Natural killer cell (primary cell): ENCODE measurements at regions not wholly inside any gene's neighbourhood (a gene's known extent, or its start where the extent isn't known, plus 50 kb on each side); places are given as distances from the start of the nearest gene placed in this dataset.
"Not testable (repeated sequence)": the region's sequence is repeated elsewhere in the genome, so short reads cannot be mapped to it uniquely, and the experiment has no call there.

Experiments used
- ATAC-seq, 3 donors: fragments of 150-1000 bp in 2 of 3; fragments of 200-7000 bp in 1 of 3; cut with Tn5 transposase; 1 replicate in 1 of 3; 2 replicates in 2 of 3; pipeline ENCODE4 v1.10.0; 2021; ENCODE audit warnings: mild to moderate bottlenecking in 2 of 3, moderate library complexity in 2 of 3
- DNase-seq, 2 donors: peaks; one replicate each; pipeline versions ENCODE4 v3.0.0 to v3.0.0-alpha.2; 2013 to 2021; ENCODE audit warnings: mixed read lengths in 1 of 2
- H3K27ac ChIP-seq: one replicate; pipeline ENCODE4 v1.5.1; 2013; ENCODE audit warnings: mild to moderate bottlenecking, low read length
- H3K27me3 ChIP-seq: one replicate; pipeline ENCODE4 v1.6.1; 2013; ENCODE audit warnings: low read length; ENCODE audit not compliant: control insufficient read depth, insufficient read depth
- H3K36me3 ChIP-seq: one replicate; pipeline ENCODE4 v1.6.1; 2013; ENCODE audit warnings: low read length; ENCODE audit not compliant: control insufficient read depth, insufficient read depth
- H3K4me1 ChIP-seq: one replicate; pipeline ENCODE4 v1.6.1; 2013; ENCODE audit warnings: low read length; ENCODE audit not compliant: control insufficient read depth, insufficient read depth
- H3K4me3 ChIP-seq: one replicate; pipeline ENCODE4 v1.5.1; 2013; ENCODE audit warnings: low read length
- H3K9me3 ChIP-seq: one replicate; pipeline ENCODE4 v1.6.1; 2013; ENCODE audit warnings: low read length; ENCODE audit not compliant: control insufficient read depth, insufficient read depth
- H3K27ac Mint-ChIP-seq, 2 donors: one replicate each; pipeline ENCODE4 v1.8.0; 2022; ENCODE audit warnings: mild to moderate bottlenecking in 2 of 2, mixed read lengths in 2 of 2, moderate library complexity in 1 of 2
- H3K27me3 Mint-ChIP-seq, 2 donors: one replicate each; pipeline ENCODE4 v1.8.0; 2022; ENCODE audit warnings: low read depth in 2 of 2, mixed read lengths in 2 of 2
- H3K36me3 Mint-ChIP-seq: one replicate; pipeline ENCODE4 v1.8.0; 2022; ENCODE audit warnings: mixed read lengths
- H3K4me1 Mint-ChIP-seq, 2 donors: one replicate each; pipeline ENCODE4 v1.8.0; 2022; ENCODE audit warnings: mixed read lengths in 2 of 2
- H3K4me3 Mint-ChIP-seq: one replicate; pipeline ENCODE4 v1.8.0; 2022; ENCODE audit warnings: mild to moderate bottlenecking, moderate library complexity, mixed read lengths
- H3K9me3 Mint-ChIP-seq, 2 donors: one replicate each; pipeline ENCODE4 v1.8.0; 2022; ENCODE audit warnings: mixed read lengths in 2 of 2
- CTCF ChIP-seq: fragments of 200-600 bp; IDR thresholded peaks from one replicate; pipeline ENCODE4 v1.8.0; 2022; ENCODE audit warnings: antibody characterized with exemption
- WGBS: methylation state at CpG from one replicate; pipeline ENCODE4 v1.1.7; 2013; ENCODE audit warnings: missing lambda C conversion rate; ENCODE audit not compliant: insufficient coverage; 5-methylcytosine and 5-hydroxymethylcytosine counted together
- intact Hi-C: fragments of 100-400 bp; cut with micrococcal nuclease; formaldehyde crosslinking; loops from one replicate; pipeline ENCODE4 v1.14.2; 2022

DNA sequence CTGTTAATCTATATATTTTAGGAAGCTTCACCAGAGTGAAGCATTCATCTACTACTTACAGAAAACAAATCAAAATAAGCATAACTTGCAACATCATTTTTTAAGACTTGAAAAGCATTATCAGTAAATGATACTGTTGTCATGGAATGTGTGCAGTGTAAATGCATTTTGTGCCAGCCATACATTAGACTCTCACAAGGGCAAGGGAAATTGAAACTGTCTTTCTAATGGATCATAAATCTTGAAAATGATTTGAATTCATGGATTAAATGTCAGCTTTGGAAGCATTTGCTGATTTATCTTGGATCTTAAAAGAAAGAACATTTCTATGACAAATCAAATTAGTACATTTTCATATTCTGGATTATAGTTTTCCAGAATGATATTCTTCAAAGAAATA, 338.3 kb upstream of the SGO1 start:
- Mint-ChIP-seq H3K27ac (no peak overlapping the region), H3K9me3 (peaks cover 10 to 21% of the 10 kb centered on the region in 2 donors), H3K36me3 (no peaks in the 10 kb centered on the region), H3K27me3 (no peaks in the 10 kb centered on the region), H3K4me3 (no peak overlapping the region), H3K4me1 (no peaks in the 10 kb centered on the region)
- Histone ChIP-seq H3K4me1 (no peaks in the 10 kb centered on the region), H3K36me3 (no peaks in the 10 kb centered on the region), H3K27me3 (no peaks in the 10 kb centered on the region), H3K9me3 (peaks cover 4% of the 10 kb centered on the region), H3K27ac (no peak overlapping the region), H3K4me3 (no peak overlapping the region)
- no peak for ATAC-seq
- TF ChIP-seq CTCF, result no peak
- intact Hi-C loops, result no loop called here
- DNase-seq, result no peak

DNA sequence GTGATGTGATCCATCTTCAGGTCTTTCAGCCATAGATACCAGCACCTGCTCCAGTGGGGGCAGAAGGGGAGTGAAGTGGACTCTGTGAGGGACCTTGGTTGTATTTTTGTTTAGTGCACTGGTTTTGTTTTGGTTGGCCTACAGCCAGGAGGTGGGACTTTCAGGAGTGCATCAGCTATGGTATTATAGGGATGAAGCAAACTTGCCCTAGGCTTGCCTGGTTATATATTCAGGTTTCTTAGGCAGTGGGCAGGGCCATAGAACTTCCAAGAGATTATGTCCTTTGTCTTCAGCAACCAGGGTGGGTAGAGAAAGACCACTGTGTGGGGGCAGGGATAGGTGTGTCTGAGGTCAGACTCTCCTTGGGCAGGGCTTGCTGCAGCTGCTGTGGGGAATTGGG, 337.3 kb upstream of the SGO1 start:
- H3K36me3 Mint-ChIP-seq, result no peaks in the 10 kb centered on the region
- no peak for ATAC-seq
- intact Hi-C loops, result no loop called here
- H3K27ac Mint-ChIP-seq, result no peak overlapping the region
- Histone ChIP-seq H3K27ac (no peak overlapping the region), H3K27me3 (no peaks in the 10 kb centered on the region), H3K9me3 (peaks cover 4% of the 10 kb centered on the region), H3K4me1 (no peaks in the 10 kb centered on the region), H3K36me3 (no peaks in the 10 kb centered on the region), H3K4me3 (no peak overlapping the region)
- H3K9me3 Mint-ChIP-seq, result peaks cover 8 to 21% of the 10 kb centered on the region in 2 donors
- DNase-seq, result no peak
- H3K4me3 Mint-ChIP-seq, result no peak overlapping the region
- no peaks in the 10 kb centered on the region for H3K27me3 Mint-ChIP-seq
- no peaks in the 10 kb centered on the region for H3K4me1 Mint-ChIP-seq
- no peak for TF ChIP-seq CTCF

DNA sequence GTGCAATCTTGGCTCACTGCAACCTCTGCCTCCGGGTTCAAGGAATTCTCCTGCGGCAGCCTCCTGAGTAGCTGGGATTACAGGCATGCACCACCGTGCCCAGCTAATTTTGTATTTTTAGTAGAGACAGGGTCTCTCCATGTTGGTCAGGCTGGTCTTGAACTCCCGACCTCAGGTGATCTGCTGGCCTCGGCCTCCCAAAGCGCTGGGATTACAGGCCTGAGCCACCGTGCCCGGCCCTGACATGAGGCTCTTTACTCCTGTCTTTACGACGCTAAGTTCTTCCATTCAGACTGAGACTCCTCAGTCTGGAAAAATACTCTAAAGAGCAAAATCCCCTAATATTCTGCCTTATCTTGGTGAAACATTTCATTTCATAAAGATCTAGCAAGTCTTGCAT, 331.3 kb upstream of the SGO1 start:
- H3K36me3 Mint-ChIP-seq, H3K27ac Mint-ChIP-seq, H3K9me3 ChIP-seq, H3K4me3 Mint-ChIP-seq, H3K27me3 Mint-ChIP-seq, ATAC-seq, intact Hi-C loops, H3K36me3 ChIP-seq, H3K4me1 Mint-ChIP-seq, H3K4me1 ChIP-seq, H3K27me3 ChIP-seq, DNase-seq, H3K4me3 ChIP-seq, H3K27ac ChIP-seq: not testable (repeated sequence)
- peaks cover 9 to 18% of the 10 kb centered on the region in 2 donors for H3K9me3 Mint-ChIP-seq
- 96% methylated on average over 10 of the region's 10 CpGs for WGBS

GRCh38 chr3:20516311-20516710, 330.3 kb upstream of the SGO1 start:
- H3K9me3 Mint-ChIP-seq, result peaks cover 12 to 25% of the 10 kb centered on the region in 2 donors
- Histone ChIP-seq H3K27me3 (no peaks in the 10 kb centered on the region), H3K36me3 (no peaks in the 10 kb centered on the region), H3K9me3 (no peaks in the 10 kb centered on the region), H3K4me3 (no peak overlapping the region), H3K4me1 (no peaks in the 10 kb centered on the region), H3K27ac (no peak overlapping the region)
- no peak for ATAC-seq
- no peaks in the 10 kb centered on the region for H3K4me1 Mint-ChIP-seq
- H3K4me3 Mint-ChIP-seq, result no peak overlapping the region
- intact Hi-C loops, result no loop called here
- no peak for TF ChIP-seq CTCF
- H3K27me3 Mint-ChIP-seq, result no peaks in the 10 kb centered on the region
- H3K36me3 Mint-ChIP-seq, result no peaks in the 10 kb centered on the region
- H3K27ac Mint-ChIP-seq, result no peak overlapping the region
- no peak for DNase-seq
